ENCODE measurements at regions not wholly inside any gene's neighbourhood (a gene's known extent, or its start where the extent isn't known, plus 50 kb on each side); places are given as distances from the start of the nearest gene placed in this dataset.

DNA sequence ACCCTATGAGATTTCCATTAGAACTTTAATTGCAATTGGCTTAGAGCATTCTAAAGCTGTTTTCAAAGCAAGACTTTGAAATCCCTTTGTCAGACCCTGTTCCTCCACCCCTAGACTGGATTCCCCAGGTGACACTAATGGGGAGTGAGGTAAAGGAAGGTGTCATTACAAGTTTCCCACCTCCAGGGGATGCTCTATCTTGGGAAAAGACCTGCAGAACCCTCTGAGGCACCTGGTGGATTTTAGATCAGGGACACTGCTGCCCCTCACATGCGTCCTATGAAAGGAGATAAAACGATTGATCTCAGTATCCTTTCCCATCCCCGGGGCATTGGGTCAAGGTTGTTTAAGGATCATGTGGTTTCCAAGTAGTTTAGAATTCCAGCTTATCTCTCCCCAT lies 80.3 kb upstream of the RGS4 start:
- no peaks in the 10 kb centered on the region for H3K36me3 ChIP-seq (replicated peaks; ENCODE audit: insufficient read depth, low read length)
- H2AFZ ChIP-seq (ENCODE audit: low read length) = no peak overlapping the region
- no peak for DNase-seq
- H3K27ac ChIP-seq (ENCODE audit: low read length) = no peak overlapping the region
- no peaks in the 10 kb centered on the region for H3K79me2 ChIP-seq (ENCODE audit: low read length)
- no peak overlapping the region for H3K9ac ChIP-seq (ENCODE audit: low read length)
- H3K9me3 ChIP-seq (replicated peaks; ENCODE audit: insufficient read depth, low read length) = no peaks in the 10 kb centered on the region
- no peaks in the 10 kb centered on the region for H3F3A ChIP-seq (ENCODE audit: insufficient read depth, low read length)
- no peak overlapping the region for H3K4me2 ChIP-seq (ENCODE audit: low read depth, low read length)
- no peak overlapping the region for H3K4me3 ChIP-seq (ENCODE audit: low read length)
- TF ChIP-seq, protein P1, sequence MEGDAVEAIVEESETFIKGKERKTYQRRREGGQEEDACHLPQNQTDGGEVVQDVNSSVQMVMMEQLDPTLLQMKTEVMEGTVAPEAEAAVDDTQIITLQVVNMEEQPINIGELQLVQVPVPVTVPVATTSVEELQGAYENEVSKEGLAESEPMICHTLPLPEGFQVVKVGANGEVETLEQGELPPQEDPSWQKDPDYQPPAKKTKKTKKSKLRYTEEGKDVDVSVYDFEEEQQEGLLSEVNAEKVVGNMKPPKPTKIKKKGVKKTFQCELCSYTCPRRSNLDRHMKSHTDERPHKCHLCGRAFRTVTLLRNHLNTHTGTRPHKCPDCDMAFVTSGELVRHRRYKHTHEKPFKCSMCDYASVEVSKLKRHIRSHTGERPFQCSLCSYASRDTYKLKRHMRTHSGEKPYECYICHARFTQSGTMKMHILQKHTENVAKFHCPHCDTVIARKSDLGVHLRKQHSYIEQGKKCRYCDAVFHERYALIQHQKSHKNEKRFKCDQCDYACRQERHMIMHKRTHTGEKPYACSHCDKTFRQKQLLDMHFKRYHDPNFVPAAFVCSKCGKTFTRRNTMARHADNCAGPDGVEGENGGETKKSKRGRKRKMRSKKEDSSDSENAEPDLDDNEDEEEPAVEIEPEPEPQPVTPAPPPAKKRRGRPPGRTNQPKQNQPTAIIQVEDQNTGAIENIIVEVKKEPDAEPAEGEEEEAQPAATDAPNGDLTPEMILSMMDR (IDR thresholded peaks at IDR 0.05; ENCODE audit: low read length) = no peak
- TF ChIP-seq EZH2 (optimal IDR thresholded peaks at IDR 0.05; ENCODE audit: low read depth, low read length) = no peak
- no peaks in the 10 kb centered on the region for H3K9me2 ChIP-seq (replicated peaks; ENCODE audit: insufficient read depth, low read length)
- no peaks in the 10 kb centered on the region for H3K27me3 ChIP-seq (replicated peaks; ENCODE audit: insufficient read depth, low read length)
- no peaks in the 10 kb centered on the region for H4K20me1 ChIP-seq (ENCODE audit: insufficient read depth, low read length)
- H3K4me1 ChIP-seq (ENCODE audit: low read length) = no peaks in the 10 kb centered on the region

DNA sequence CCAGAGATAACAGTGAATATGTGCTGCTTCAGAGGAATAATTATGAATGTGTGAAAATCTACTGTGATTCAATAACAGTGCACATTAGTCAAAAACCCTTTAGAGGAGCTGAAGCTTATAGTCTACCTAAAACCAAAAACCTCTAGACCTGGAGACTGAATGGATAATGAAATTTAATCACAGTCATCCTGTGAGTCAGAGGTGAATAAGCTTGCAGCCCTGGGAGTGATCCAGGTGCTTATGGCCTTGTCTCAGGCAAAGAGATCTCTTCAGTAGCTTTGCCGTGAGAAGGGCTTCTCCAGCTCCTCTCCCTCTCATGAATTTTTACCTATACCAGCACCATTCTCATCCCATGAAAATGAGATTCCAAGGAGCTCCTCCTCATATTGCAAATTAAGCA lies 81.3 kb upstream of the RGS4 start:
- no peaks in the 10 kb centered on the region for H3K27me3 ChIP-seq (replicated peaks; ENCODE audit: insufficient read depth, low read length)

DNA sequence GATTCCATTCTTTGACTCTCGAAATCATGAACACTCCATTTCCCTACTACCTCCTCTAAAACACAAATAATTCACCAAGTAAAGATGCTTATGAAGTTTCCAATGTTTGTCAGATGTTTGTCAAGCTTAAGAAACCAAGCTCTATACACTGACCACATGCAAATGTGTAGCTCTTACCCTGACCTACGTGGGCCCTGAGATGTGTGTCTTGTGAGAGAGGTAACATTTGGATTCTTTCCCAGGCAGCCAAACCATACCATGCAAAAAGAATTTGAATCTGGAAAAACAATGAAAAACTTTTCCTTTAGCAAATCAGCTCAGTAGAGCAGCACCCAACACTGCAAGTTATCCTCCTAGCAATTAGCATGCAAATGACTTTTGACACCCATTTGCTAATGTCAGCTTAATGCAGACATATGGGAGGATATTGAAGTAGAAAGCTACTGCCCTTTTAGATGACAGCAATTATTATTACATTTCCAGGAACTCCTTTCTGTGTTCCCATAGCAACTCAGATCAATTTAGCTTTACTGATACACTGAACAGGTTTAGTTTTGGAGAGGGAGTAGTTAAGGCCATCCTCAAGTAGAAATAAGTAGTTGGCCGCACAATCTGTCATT lies 83.2 kb upstream of the RGS4 start:
- Histone ChIP-seq H4K20me1 (ENCODE audit: insufficient read depth, low read length) (no peaks in the 10 kb centered on the region), H3K4me2 (ENCODE audit: low read depth, low read length) (no peak overlapping the region), H3K27ac (ENCODE audit: low read length) (no peak overlapping the region), H3K4me1 (ENCODE audit: low read length) (no peaks in the 10 kb centered on the region), H3K9me2 (replicated peaks; ENCODE audit: insufficient read depth, low read length) (no peaks in the 10 kb centered on the region), H3K4me3 (ENCODE audit: low read length) (no peak overlapping the region), H3K27me3 (replicated peaks; ENCODE audit: insufficient read depth, low read length) (no peaks in the 10 kb centered on the region), H3K9ac (ENCODE audit: low read length) (no peak overlapping the region), H3K36me3 (replicated peaks; ENCODE audit: insufficient read depth, low read length) (no peaks in the 10 kb centered on the region), H3F3A (ENCODE audit: insufficient read depth, low read length) (no peaks in the 10 kb centered on the region), H3K9me3 (replicated peaks; ENCODE audit: insufficient read depth, low read length) (no peaks in the 10 kb centered on the region), H3K79me2 (ENCODE audit: low read length) (no peaks in the 10 kb centered on the region), H2AFZ (ENCODE audit: low read length) (no peak overlapping the region)
- TF ChIP-seq EZH2 (optimal IDR thresholded peaks at IDR 0.05; ENCODE audit: low read depth, low read length) = no peak
- TF ChIP-seq, protein P1 (IDR thresholded peaks at IDR 0.05; ENCODE audit: low read length) = no peak
- no peak for DNase-seq

More for the DNA sequence above, 81.3 kb upstream of the RGS4 start:
- no peak overlapping the region for H3K4me2 ChIP-seq (ENCODE audit: low read depth, low read length)
- H3K79me2 ChIP-seq (ENCODE audit: low read length) = no peaks in the 10 kb centered on the region
- no peaks in the 10 kb centered on the region for H3K36me3 ChIP-seq (replicated peaks; ENCODE audit: insufficient read depth, low read length)
- no peaks in the 10 kb centered on the region for H4K20me1 ChIP-seq (ENCODE audit: insufficient read depth, low read length)
- no peak overlapping the region for H3K27ac ChIP-seq (ENCODE audit: low read length)
- H3K4me3 ChIP-seq (ENCODE audit: low read length) = no peak overlapping the region
- DNase-seq = no peak
- H3F3A ChIP-seq (ENCODE audit: insufficient read depth, low read length) = no peaks in the 10 kb centered on the region
- H2AFZ ChIP-seq (ENCODE audit: low read length) = no peak overlapping the region
- TF ChIP-seq EZH2phosphoT487 (IDR thresholded peaks at IDR 0.05; ENCODE audit: low read length) (no peak), EZH2 (optimal IDR thresholded peaks at IDR 0.05; ENCODE audit: low read depth, low read length) (no peak)
- TF ChIP-seq, protein P1 (IDR thresholded peaks at IDR 0.05; ENCODE audit: low read length) = no peak
- H3K4me1 ChIP-seq (ENCODE audit: low read length) = no peaks in the 10 kb centered on the region
- H3K9me2 ChIP-seq (replicated peaks; ENCODE audit: insufficient read depth, low read length) = no peaks in the 10 kb centered on the region
- no peak overlapping the region for H3K9ac ChIP-seq (ENCODE audit: low read length)
- no peaks in the 10 kb centered on the region for H3K9me3 ChIP-seq (replicated peaks; ENCODE audit: insufficient read depth, low read length)

Data from MM.1S (cell line).